Posterior cingulate gyrus (tissue), 11 donors: ENCODE measurements at regions not wholly inside any gene's neighbourhood (a gene's known extent, or its start where the extent isn't known, plus 50 kb on each side); places are given as distances from the start of the nearest gene placed in this dataset.
A peak's percentile ranks its signal among the peaks of the same experiment; 100 is the strongest.

Experiments
- DNase-seq, 10 donors: peaks; one replicate each; pipeline versions ENCODE4 v3.0.0 to v3.0.0-alpha.2; 2020 to 2021; ENCODE audit warnings: mixed read lengths in 3 of 10
- intact Hi-C: fragments of 100-400 bp; cut with DNase I; formaldehyde crosslinking; loops from one replicate; pipeline ENCODE4 v1.15.1; 2023

DNA sequence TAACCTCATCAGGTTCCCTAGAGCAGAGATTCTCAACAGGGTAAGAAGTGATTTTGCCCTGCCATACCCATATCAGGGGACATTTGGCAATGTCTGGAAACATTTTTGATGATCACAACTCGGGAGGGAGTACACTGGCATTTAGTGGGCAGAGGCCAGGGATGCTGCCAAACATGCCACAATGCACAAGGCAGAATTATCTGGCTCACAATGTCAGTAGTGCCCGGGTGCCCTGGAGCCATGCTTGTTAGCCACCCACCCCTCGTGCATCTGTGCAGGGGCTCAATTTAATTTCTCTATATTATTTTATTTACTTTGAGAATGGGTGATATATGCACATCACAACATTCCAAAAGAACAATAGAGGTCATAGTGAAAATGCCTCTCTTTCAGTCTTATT, 82.0 kb upstream of the DHX15 start:
- intact Hi-C loops, result no loop called here
- peak in 1 of 10 donors; percentile 32 for DNase-seq

DNA sequence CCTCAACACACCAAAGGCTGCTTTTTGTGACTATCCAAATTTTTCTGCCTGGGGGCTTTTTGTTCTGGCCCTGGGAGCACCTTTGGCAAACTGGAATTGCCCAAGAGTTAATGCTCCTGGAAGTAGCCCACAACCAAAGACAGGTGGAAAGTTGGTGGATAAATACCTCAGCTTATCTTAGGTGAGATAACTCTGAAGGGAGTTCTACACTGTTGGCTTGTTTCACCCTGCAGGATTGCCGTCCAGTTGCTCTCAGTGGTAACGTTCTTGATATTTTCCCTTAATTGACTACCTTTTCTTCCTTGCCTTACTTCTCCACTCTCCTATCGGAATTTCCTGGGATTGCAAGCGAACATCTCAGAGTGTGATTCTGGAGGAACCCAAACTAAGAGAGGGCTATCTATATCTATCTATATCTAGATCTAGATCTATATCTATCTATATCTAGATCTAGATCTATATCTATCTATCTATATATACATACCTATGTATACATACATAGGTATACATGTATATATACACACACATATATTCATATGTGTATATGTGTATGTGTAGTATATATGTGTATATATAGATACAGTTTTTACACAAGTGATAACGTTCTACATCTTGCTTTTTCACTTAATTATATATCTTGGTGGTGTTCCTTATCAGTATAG, 82.6 kb upstream of the DHX15 start:
- intact Hi-C loops, result no loop called here
- DNase-seq, result no peak

GRCh38 chr4:24668956-24669355, 84.6 kb upstream of the DHX15 start:
- intact Hi-C loops, result no loop called here
- DNase-seq, result no peak

DNA sequence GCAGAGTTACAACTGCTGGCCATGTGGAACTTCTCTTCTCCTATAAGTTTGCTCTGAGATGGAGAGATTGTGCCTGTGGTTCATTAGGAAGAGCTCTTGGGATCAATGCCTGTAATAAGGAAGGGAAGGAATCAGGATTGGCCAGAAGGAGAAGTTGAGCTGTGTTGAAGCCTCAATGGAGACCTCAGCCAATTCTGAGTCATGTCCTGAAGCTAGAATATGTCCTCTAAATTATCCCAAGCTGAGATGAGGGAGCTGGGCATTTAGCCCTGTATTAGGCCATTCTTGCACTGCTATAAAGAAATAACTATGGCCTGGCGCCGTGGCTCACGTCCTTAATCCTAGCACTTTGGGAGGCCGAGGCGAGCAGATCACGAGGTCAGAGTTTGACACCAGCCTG, 85.4 kb upstream of the DHX15 start:
- no peak for DNase-seq
- intact Hi-C loops, result no loop called here

DNA sequence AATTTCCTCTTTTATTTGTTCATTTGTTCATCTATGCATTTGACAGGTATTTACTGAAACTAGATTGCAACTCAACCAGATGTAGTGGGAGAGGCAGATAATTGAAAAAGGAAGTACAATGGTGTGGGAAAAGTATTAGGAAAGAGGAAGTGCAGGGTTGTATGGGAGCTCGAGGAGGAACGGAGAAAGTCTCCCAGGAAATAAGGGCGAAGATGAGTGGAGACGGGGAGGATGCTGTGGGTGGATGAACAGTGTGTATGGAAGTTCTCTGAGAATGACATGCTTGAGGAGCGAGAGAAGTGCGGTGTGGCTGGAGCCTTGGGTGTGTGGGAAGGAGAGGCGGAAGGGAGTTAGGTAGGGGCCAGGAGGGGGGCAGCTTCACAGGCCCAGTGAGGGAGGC, 87.5 kb upstream of the DHX15 start:
- intact Hi-C loops, result no loop called here
- no peak for DNase-seq

- DNase-seq, result no peak
- intact Hi-C loops, result no loop called here
These were observed 88.5 kb upstream of the DHX15 start for GRCh38 chr4:24672880-24673279.

DNA sequence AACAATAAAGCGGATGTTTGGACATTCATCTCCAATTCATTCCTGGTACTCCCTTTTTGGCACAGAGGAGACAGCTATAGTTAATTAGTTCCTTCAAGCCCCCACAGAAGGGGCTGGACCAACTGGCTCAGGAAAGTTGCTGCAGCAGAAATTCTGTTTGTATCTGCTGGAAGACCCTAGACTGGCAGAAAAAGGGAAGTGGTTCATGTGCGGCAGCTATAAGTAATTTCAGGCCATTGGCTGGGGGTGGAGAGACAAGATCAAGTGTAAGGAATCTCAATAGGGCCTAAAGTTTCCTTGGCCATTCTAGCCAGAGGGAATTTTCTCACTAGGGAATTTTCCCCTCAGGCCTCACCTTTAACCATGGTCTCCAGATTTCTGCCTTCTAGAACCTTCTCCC, 89.9 kb upstream of the DHX15 start:
- intact Hi-C loops, result no loop called here
- no peak for DNase-seq

- intact Hi-C loops, result no loop called here
- no peak for DNase-seq
These were observed 91.5 kb upstream of the DHX15 start for GRCh38 chr4:24675721-24676389.

- DNase-seq, result no peak
- intact Hi-C loops, result no loop called here
These were observed 93.6 kb upstream of the DHX15 start for GRCh38 chr4:24677909-24678308.

DNA sequence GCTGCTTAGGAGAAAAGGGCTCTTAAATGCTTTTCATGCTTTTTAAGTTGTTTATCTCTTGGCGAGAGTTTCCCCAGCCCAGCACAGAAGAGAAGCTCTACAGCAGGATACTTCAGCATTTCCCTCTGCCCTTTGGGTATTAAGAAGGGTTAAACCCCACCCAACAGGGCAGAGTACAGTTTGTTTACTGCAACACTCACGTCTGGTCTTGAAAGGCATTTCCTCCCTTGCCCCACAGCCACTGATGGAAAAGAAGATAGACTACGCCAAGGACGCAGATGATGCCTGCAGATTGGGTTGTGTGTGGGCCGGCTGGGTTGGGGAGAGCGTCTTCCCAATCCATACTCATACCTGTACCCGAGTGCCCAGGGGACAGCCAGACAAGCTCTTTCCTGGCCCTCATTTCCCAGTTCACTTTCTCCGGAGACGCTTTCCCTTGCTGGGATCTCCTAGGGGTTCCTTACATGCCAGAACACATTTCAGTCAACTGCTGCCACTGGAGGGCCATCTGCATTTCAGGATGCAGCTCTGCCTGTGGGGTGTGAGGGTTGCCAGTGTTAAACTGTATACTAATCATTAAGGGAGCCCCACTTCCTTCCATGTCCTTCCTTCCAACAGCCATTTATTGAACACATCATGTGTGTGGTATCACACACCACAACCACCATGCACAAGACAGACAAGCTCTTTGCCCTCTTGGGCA, 96.5 kb upstream of the DHX15 start:
- DNase-seq, result no peak
- intact Hi-C loops, result no loop called here

DNA sequence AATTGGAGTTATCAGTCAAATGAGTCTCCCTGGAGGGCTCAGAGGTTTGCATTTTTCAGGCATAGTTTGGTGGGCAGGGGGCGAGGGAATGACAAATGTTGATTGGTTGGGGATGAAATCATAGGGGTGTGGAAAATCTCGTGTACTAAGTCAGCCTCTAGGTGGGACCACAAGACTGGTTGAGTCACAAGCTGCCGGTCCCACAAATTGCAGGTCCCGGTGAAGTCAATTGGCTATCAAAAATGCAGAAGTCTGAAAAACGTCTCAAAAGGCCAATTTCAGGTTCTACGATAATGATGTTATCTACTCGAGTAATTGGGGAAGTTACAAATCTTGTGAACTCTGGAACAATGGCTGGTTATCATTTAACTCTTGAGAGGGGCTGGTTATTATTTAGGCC, 98.8 kb upstream of the DHX15 start:
- DNase-seq, result no peak
- intact Hi-C loops, result no loop called here

DNA sequence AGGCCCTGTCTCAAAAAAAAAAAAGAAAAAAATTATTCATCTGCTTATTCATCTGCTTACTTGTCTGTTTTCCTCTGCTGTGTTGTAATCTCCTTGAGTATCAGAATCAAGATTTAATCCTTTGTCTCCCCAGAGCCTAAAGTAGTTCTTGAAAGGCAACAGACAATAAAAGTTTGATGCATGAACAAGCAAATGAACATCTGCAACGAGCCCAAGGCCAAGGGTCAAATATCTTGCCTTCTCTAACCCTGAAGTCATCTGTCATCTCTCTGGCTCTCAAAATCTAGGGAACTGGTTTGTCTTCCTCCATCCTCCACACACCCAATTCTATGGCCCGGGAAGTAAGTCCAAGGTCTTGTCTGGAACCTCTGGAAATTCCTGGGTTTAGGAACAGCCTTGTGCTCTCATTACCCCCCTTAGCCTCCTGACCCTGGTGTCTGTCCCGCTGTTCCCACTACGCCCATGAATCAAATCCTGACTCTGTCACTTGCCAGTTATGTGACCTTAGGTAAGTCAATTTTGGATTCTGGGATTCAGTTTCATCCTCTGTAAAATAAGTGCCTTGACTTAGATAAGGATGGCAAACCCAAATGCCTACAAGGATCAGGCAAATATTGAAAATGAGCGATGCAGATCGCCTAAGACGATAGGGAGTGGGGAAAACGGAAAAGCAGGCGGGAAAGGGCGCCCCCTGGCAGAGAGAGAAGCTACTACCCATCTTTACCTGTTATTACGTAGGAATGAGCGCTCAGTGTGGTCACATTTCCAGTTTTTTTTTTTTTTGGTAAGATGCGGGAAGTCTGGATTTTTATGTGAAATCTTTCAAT, 102.7 kb upstream of the DHX15 start:
- peak in 4 of 10 donors; percentile 15 to 87 (median 54) for DNase-seq
- intact Hi-C loops, result no loop called here

DNA sequence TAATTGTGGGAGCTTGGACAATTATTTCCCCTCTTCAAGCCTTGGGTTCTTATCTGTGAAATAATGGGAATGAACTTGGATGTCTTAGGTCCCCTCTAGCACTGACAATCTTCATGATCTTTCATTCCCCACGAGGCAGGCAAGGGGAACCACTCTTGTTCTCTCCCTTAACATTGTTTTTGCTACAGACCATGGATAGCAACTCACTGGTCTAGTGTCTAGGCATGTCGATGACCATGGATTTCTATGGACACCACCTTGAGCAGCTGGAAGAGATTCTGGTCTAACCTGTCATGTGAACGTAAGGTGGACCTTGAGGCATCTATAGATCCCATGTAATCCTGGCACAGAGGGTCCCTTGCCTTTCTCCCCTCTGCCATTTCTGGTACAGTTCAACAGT, 104.1 kb upstream of the DHX15 start:
- no peak for DNase-seq
- intact Hi-C loops, result no loop called here

- intact Hi-C loops, result no loop called here
These were observed 104.9 kb upstream of the DHX15 start for GRCh38 chr4:24689212-24689611.

GRCh38 chr4:24690436-24690835, 104.9 kb upstream of the SOD3 start:
- intact Hi-C loops, result no loop called here
- DNase-seq, result no peak

More at GRCh38 chr4:24689212-24689611, 104.9 kb upstream of the DHX15 start:
- DNase-seq, result no peak

GRCh38 chr4:24693636-24694035, 101.7 kb upstream of the SOD3 start:
- intact Hi-C loops, result no loop called here

DNA sequence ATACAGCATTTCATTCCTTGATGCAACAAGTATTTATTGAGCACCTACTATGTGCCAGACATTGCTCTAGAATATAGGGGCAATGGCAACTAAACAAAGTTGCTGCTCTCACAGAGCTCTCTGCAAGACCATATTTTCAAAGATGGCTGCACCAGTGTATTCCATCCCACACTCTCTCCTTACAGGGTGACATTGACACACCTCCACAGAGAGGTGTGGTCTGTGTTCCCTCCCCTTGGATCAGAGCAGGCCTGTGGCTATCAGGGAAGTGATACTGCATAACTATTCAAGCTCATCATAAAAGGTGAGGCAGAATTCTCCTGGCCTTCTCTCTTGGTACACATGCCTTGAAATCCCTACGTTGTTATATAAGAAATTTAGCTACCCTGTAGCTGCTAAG, 95.3 kb upstream of the SOD3 start:
- DNase-seq, result no peak
- intact Hi-C loops, result loop anchor here (10.0 kb wide), 1 partner anchor 215 kb away; no protein-coding TSS in a partner anchor

More at GRCh38 chr4:24693636-24694035, 101.7 kb upstream of the SOD3 start:
- DNase-seq, result no peak

DNA sequence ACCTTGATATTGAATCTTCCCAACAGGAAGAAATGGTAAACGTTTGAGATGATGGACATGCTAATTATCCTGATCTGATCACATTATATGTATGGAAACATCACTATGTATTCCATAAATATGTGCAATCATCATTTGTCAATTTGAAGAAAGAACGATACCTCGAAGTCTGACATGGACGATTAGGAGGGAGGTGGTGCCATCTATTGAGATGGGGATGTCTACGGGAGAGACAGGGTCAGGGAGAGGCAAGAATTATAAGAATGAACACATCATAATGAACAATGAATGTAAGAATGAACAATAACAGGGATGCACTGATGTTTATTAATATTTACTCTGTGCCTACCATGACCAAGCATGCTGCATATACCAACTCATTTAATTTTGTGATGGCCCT, 93.7 kb upstream of the SOD3 start:
- DNase-seq, result peak in 1 of 10 donors; percentile 40
- intact Hi-C loops, result loop anchor here (10.0 kb wide), 1 partner anchor 217 kb away; no protein-coding TSS in a partner anchor

DNA sequence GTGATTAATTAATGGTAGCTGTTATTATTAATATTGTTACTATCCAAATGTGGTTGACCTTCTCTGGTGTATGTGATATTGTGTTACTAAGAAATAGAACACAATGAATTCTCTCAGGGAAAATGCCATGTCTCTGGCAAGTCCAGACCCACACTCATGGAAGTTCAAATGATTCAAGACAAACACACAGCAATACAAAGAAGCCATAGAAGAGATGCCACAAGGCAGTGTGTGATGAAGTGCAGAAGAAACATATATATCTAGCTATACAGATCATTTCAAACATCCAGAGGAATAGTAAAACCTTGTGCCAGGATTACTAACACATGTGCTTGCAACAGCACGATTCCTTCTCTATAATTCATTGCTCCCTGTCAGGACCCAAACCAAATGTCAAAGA, 93.1 kb upstream of the SOD3 start:
- intact Hi-C loops, result loop anchor here (10.0 kb wide), 1 partner anchor 217 kb away; no protein-coding TSS in a partner anchor

DNA sequence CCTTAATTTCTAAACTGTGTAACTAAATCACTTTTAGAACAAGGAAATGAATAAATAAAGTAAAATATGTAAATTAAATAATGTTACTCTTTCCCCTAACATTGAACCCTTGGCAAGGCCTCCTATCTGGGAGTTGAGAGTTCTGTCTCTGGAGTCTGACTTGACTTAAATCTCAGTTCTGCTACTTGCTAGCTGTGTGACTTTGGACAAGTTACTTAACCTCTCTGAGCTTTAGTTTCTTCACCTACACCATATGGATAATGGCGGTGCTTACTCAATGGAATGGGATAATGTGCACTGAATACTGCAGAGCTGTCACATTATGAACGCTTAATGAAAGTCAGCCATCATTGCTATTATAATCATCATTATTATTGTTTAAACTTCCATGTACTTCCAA, 92.1 kb upstream of the SOD3 start:
- no peak for DNase-seq
- intact Hi-C loops, result loop anchor here (10.0 kb wide), 1 partner anchor 218 kb away; no protein-coding TSS in a partner anchor

More for the DNA sequence above, 93.1 kb upstream of the SOD3 start:
- no peak for DNase-seq

DNA sequence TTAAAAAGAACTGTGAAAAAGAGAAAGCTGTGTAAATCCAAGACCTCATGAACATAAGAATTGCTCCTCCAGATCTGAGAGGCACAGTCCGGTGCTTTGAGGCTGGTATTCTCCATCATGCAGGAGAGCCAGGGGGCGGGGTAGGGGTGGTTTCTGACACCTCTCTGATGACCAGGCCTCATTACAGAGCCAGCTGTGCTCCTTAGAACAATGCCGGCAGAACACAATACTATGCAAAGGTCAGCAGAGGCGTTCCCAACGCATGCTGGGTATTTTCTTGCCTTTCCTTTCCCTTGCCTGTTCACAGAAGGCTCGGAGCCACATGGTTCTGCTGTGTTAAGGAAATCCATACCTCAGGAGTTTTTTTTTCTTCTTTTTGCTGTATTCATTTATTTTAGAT, 91.2 kb upstream of the SOD3 start:
- intact Hi-C loops, result loop anchor here (10.0 kb wide), 1 partner anchor 219 kb away; no protein-coding TSS in a partner anchor
- no peak for DNase-seq
